Cerebellar nuclear complex (tissue), 1 donor: ENCODE measurements at regions not wholly inside any gene's neighbourhood (a gene's known extent, or its start where the extent isn't known, plus 50 kb on each side); places are given as distances from the start of the nearest gene placed in this dataset.
"Not testable (repeated sequence)": the region's sequence is repeated elsewhere in the genome, so short reads cannot be mapped to it uniquely, and the experiment has no call there.

Source experiments
- DNase-seq, 2 experiments: peaks; one replicate each; lab custom pipeline; 2025; lab: John Stamatoyannopoulos, UW

DNA sequence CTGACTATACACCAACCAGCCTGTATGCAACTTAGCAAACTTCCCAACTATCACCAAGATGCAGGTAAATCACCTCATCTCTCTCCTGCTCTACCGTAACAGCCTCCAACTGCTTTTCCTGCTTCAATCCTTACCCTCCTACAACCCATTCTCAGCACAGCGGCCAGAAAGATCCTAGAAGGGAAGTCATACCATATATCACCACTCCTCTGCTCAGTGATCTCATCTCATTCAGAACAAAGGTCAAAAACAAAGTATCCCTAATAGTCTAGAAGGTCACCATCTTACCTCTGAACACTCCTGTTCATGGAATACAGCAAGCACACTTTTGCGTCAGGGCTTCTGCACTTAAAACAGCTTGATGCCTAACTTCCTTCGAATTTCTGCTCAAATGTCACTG, 62.2 kb upstream of the RNF38 start:
- no peak for DNase-seq

DNA sequence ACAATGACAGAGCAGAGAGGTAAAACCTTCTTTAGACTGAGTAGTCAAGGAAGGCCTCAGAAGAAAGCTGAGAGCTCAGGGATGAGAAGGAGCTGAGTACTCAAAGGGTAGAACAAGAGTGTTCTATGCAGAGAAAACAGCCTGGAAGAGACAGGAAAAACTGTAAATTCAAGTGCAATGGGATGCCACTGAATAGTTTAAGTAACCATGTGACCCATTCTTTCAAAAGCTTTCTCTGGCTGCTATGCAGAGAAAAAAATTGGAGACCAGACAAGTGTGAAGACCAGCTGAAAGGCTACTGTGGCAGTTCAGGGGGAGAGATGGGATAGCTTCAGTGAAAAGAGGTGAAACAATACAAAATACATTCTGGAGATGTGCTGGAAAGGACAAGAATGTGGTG, 61.3 kb upstream of the RNF38 start:
- no peak for DNase-seq

DNA sequence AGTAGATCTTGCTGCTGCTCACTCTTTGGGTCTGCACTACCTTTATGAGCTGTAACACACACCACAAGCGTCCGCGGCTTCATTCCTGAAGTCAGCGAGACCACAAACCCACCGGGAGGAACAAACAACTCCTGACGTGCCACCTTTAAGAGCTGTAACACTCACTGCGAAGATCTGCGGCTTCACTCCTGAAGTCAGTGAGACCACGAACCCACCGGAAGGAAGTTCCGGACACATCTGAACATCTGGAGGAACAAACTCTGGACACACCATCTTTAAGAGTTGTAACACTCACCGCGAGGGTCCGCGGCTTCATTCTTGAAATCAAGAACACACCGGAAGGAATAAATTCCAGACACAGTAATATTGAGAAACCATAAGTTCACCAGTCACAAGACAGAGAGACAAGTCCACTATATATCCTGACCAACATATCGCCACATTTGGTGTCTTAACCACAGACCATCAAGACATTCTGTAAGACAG, 58.4 kb upstream of the RNF38 start:
- DNase-seq, result not testable (repeated sequence)

DNA sequence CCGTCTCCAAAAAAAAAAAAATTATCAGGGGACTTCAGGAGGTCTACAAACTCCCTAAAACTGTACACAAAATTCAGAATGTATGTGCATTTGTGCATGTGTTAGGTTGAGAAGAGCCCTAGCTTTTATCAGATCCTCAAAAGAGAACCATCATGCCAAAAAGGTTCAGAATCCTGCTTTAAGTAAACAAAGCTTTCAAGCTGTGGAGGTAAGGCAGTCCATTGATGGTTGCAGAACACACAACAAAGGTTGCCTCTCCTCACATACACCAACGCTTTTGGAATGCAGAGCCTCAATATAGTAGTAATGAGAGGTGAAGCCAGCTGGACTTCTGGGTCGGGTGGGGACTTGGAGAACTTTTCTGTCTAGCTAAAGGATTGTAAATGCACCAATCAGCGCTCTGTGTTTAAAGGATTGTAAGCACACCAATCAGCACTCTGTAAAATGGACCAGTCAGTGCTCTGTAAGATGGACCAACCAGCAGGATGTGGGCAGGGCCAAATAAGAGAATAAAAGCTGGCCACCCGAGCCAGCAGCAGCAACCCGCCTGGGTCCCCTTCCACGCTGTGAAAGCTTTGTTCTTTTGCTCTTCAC, 57.9 kb upstream of the RNF38 start:
- DNase-seq, result no peak

DNA sequence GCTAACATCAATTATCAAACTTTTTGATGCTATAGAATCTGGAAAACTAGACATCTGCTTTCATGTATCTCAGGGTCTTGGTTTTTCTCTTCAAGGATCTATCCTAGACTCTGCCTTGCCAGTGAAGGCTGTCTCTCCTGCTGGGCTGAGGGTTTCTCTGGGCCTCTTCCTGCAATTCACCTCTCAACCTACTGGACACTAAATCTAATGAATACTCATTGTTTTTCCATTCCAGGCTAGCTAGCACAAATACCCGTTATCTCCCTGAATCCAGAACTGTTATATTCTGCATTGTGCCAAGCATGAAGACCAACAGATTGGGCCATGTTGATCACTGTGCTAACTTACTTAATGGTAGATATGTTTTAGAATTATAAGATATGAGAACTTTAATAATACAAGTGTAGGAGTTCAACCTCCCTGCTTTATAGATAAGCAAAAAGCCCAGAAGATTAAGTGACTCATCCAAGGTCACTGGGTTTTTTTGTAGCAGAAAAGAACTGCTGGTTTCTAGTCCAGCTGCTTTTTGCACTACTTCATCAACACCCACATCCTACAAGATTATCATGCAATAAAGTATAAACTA, 56.5 kb upstream of the RNF38 start:
- no peak for DNase-seq

DNA sequence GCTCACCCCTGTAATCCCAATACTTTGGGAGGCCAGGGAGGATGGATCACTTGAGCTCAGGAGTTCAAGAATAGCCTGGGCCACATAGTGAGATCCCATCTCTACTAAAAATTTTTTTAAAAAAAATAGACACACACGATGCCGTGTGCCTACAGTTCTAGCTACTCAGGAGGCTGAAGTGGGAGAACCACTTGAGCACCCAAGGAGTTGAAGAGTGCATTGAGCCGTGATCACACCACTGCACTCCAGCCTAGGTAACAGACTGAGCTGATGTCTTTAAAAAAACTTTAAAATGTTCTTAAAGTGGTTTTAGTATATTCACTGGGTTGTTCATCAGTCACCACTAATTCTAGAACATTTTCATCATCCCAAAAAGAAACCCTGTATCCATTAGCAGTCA, 51.9 kb upstream of the RNF38 start:
- DNase-seq, result no peak

DNA sequence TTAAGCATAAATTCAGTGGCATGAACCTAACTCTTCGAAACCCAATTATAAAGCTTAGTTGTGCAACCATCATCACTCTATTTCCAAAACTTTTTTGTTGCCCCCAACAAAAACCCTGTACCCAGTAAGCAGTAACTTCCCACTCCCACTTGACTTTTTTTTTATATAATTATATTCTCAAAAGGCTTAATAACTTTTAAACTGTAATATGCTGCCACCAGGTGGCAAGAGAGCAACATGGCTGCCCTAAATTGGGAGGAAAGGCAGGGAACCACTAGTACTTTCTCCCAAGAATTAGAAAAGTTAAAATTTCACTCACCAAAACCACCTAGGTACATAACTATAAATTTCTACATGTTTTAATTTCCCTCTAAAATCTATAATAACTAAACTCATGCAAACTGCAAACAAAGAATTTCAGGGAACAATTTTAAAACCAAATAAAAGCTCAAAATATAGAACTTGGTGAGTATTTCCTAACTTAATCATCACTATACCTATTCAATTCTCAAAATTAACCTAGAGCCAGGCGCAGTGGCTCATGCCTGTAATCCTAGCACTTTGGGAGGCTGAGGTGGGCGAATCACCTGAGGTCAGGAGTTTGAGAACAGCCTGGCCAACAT, 50.2 kb upstream of the RNF38 start:
- no peak for DNase-seq
